Occipital lobe (tissue), 1 donor: ENCODE measurements at regions not wholly inside any gene's neighbourhood (a gene's known extent, or its start where the extent isn't known, plus 50 kb on each side); places are given as distances from the start of the nearest gene placed in this dataset.

ENCODE experiments used
- DNase-seq: peaks from one replicate; lab custom pipeline; 2025; lab: John Stamatoyannopoulos, UW

DNA sequence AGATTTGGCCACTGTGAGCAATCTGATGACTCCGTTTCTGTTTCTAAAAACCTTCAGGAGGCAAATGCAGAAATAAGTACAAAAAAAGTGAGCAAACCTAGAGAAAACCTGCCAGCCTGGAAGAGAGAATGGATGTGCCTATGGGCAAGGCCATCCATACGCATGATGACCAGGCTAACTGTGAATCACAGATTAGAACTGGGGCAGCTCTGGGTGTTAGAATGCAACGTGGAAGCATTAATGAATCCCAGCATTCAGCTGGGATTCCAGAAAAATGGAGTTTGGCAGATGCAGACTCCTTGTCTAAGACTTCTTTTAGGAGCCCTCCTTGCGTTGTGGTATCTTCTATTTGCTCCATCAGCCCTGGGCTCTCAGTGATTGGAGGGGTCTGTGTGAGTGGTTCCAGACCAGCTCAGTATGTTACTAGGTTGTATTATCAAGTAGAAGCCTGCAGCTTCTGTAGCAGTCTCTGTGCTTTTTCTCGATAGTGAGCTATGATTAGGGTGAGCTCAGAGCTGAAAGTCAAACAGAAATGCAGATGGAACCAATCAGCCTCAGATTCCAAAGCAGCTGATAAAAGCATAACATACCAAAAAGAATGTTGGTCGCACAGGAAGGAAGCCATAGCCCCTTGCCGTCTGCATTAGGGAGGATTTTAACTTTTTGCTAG lies 154.0 kb downstream of the PSMG1 start:
- DNase-seq = no peak

DNA sequence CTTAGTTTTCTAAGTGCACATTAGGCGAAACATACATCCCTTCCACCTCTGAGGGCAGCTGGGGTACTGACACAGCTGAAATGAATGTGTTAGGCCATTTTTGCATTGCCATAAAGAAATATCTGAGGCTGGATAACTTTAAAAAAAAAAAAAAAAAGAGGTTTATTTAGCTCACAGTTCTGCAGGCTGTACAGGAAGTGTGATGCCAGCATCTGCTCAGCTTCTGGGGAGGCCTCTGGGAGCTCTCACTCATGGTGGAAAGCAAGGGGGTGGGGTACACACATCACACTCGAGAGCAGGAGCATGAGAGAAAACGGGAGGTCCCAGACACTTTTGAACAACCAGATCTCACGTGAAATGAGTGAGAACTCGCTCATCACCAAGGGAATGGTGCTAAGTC lies 158.1 kb downstream of the PSMG1 start:
- no peak for DNase-seq

DNA sequence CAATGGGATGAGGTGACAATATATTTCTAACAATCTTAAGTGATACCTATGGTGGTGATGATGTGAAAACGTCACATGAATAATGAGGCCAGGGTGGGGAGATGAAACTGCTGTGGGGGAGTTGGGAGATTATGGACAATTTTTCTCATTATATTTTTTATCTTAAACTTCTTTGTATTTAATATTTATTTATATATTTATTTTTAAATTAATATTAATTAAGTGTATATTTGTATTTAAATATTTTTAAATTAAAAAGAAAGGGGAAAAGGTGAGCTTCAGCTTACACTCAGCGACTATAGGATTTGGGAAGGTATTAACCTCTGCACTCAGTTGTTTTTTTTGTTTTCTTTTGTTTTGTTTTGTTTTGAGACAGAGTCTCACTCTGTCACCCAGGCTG lies 158.7 kb downstream of the PSMG1 start:
- DNase-seq = no peak

DNA sequence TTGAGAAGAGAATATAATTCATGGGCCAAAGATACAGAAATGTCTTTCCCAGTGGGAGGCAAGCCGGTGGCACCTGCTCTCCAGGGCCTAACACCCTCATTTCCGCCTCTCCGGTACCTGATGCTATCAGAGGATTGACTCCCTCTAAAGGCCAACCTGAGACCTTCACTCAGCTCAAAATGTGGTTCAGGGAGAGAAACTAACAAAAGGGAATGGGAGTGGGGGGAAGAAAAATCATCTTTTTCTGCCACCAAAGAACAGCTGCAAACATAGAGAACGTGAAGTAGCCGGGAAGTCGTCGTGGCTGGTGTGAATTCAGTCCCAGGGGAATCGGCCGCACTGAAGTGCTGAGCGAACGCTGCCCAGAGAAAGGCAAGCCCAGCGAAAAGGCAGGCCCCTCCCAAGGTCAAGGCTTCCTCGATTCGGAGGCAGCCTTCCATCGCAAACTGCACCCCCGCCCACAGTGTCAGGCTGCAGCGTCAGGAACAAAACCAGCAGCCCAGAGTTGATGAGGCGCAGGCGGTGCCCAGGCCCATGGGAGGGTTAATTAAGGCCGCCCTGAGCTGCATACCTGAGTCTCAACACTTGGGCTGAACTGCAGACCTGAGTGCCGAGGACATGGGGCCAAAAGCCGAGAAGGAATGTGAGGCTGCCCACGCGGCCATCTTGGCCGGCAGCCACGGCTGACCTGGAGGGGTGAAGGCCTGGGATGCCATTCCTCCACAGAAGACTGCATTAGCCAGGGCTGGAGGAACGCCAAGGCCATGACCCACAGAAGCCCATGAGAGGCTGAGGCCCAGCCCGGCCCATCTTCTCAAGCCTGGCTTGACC lies 160.2 kb downstream of the PSMG1 start:
- DNase-seq = no peak

DNA sequence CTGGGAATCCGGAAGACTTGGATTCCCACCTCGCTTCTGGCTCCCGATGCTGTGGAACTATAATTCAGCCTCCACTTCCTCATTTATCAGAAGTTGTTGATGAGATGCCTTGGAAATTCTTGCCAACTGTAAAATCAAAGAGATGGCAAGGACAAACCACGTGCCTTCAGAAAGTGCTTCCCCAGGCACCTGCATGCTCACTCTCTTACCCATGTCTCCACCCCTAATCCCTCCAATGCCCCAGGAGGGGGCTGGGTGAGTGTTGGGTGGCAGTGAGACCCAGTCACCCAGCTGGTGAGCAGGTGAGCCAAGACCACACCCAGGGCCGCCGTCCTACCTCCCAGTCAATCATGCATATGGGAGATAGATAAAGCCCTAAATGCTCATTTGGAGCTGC lies 160.8 kb downstream of the PSMG1 start:
- no peak for DNase-seq

DNA sequence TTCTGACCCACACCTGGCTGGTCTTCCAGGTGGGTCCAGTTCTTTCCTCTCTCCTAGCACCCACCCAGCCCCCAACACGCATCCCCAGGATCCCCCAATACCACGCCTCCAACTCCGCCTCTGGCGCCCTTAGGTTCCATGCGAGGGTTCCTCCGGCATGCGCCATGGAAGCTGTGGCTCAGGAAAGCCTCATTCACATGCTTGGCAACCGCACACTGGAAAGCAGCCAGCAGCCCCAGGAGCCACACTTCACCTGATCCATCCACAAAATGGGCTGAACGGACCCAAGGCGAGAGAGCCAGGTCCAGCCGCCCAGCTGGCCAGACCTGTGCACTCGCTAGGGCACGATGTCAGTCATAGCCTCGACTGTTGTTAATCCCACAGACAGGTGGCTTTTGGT lies 161.2 kb downstream of the PSMG1 start:
- DNase-seq = no peak

DNA sequence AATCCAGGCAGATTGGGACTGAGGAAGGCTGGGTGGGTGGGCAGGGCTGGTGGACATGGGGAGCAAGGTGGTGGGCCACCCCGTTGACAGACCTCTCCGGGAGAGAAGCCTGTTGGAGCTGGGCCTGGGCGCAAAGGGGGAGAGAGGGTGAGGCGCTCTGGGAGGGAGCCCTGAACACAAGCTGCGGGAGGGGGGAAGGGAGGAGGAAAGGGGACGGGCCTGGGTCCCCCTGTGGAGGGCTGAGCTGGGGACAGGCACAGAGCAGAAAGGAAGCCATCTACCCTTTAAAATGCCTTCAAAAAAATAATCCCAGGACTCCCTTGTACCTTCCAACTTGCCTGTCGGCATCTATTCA lies 161.8 kb downstream of the PSMG1 start:
- DNase-seq = no peak

DNA sequence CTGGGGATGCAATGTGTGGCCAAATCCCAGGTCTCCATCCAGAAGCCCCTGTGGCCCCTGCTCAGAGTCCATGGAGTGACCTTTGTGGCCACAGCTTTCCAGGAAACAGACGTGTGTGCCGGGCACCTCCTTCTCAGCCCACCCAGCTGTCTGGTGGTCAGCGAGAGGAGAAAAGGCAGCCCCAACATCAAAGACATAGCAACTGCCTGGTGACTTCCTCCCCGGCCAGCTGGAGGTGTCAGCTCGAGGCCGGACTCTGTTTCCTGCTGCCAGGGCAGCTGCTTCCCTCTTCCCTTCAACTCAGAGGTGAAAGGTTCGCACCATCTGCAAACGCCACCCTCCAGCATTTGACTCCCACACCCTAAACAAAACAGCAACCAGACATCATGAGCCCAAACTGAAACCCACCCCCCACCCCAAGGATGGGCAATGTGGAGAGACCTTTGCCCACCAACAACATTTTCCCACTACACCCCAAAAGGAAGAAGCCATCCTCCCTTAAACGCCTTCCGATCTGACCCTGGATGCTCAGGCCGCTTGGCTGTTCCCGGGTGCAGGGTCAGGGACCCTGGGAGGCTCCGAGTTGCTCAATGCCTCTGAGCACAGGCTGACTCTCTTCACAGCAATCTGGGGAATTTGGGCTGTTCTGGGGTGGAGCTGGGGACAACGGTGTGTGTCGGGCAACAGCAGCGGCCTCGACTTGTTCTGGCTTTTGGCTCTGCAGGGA lies 162.3 kb downstream of the PSMG1 start:
- DNase-seq = no peak

GRCh38 chr21:39018730-39019129 lies 164.5 kb downstream of the PSMG1 start:
- DNase-seq = no peak

- DNase-seq = no peak
Measured at GRCh38 chr21:39016740-39017315, 166.4 kb downstream of the PSMG1 start.

DNA sequence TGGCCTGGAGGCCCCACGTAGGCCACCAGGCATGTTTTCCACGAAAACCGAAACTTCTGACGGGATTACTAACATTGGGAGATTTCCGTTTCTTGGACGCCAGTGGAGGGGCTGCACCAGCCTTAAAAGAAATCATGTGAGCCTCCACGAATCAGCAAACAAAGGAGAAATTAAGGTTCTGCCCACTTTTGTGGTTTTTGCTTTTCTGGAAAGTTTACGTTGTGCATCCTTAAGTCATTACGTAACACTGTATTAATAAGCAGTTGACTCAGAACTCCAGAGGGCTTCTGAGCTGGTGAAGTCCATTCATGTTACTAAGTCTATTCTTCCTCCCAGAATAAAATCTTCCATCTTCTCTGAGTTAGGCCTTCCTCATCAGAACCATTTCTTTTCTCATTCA lies 168.5 kb downstream of the PSMG1 start:
- DNase-seq = no peak

GRCh38 chr21:39012326-39013230 lies 170.7 kb downstream of the PSMG1 start:
- no peak for DNase-seq

DNA sequence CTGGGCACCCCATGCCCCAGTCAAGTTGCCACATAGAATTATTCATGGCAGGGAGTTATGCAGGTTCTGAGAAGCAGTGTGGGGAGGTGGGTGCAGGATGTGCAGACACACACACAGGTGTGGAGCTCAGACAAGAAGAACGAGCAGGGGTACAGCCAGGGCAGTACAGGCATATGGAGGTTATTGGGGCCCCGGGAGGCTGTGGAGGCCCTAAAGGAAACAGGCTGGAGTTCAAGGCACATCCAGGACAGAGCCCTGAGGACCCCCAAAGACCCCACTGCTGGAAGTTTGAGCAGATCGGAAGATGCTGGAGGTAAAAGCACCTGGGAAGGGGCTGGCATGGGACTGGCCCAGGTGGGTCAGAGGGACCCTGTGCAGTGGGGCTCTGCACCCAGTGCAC lies 171.3 kb downstream of the PSMG1 start:
- DNase-seq = no peak

DNA sequence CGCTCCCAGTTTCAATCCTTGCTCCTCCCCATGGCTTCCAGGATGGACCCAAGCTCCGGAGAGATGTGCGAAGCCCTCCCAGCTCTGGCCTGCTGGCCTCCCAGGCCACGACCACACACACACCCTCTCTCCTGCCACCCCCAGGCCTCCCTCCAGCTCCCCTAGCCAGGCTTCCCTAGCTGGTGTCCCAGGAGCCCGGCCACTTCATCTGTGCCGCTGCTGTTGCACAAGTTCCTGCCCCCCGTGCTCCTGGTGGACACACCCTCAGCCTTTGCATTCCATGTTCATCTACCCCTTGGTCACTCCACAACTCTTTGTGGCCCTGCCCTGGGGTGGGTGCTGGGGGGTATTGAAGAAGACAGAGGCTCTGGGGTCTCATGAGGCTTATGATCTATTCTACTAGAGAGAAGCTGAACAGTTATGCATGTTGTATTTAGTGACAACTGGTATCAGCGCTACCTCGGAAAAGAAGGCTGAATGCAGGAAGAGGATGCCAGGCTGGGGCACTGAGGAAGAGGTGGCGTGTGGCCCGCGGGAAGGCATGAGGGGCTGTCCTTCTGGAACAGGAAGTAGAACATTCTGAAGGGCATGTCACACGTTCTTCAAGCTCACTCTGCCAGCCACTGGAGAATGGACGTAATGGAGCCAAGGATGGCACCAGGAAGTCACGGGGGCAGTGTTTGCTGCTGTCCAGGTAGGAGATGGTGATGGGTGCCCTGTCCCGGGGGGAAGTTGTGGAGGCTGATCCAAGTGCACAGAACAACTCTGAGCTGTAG lies 172.4 kb downstream of the PSMG1 start:
- no peak for DNase-seq

GRCh38 chr21:39009587-39010225 lies 173.5 kb downstream of the PSMG1 start:
- no peak for DNase-seq

DNA sequence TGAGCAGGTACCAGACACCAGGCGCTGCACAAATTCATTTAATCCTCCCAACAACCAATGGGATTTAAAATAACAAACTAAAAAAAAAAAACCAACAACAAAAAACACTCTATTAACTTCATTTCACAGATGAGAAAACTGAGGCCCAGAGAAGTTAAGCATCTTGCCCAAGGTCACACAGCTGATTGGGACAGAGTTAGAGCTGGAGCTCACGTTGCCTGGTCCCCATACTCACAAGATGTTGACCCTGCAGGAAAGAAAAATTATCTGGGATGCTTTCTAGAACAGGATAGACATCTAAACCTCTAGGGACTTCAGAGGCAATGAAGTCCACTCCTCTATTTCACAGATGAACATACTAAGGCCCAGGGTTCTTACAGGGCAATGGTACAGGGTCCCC lies 175.3 kb downstream of the PSMG1 start:
- no peak for DNase-seq

DNA sequence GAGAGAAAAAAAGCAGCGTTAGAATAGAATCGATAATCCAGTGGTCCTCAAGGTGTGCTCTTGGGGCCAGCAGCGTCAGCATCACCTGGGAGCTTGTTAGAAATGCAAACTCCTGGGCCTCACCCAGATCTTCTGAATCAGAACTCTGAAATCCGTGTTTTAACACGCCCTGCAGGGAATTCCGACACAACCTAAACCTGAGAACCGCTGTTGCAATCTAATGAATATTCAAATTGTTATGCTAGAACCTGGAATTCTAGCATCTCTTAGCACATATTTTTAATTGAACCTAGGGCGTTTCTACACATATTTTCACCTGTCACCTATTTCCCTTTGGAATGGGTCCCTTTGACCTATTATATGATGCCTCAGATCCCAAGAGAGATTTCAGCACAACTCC lies 175.7 kb downstream of the PSMG1 start:
- DNase-seq = no peak

DNA sequence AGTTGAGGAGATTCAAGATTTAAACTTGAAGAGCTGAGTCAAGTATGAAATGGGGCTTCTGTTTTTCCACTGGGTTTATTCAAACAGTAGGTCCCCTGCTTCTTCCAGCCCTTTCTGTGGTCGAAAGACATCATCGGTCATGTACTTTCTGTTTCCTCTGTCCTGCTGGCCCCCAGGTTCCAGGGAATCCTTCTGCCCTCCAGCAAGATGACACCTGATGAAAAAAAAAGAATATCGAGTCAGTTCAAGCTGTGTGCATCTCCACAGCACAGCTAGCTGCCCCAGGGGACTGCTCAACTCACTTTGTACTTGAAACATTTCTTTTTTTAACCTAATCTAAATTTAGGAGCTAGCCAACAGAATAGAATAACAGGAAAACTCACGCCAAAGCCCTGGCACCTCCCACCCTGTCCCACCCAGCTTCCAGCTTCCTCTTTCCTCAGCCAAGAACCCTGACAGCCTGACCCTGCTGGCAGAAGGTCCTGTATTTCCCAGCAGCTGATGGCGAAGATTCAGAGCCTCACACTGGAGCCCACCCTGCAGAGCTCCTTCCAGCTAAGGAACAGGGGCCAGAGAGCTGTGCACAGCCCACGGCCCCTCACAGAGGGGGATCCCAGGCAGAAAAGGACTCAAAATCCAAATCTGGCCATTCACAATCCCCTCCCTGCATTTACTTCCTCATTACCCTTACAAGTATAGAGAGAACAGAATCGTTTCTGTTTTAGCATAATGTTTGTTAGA lies 176.5 kb downstream of the PSMG1 start:
- DNase-seq = no peak

GRCh38 chr21:39005502-39005787 lies 177.8 kb downstream of the PSMG1 start:
- DNase-seq = no peak
